ENCODE measurements at regions not wholly inside any gene's neighbourhood (a gene's known extent, or its start where the extent isn't known, plus 50 kb on each side); places are given as distances from the start of the nearest gene placed in this dataset.

GRCh38 chr2:48178611-48179010, 135.9 kb upstream of the FOXN2 start:
- no peak for TF ChIP-seq CTCF (IDR thresholded peaks at IDR 0.05; ENCODE audit: low read depth, low read length)
- in situ Hi-C loops (cut with HindIII; ENCODE audit: low sequenced_read_pairs): no loop called here
- no peak for DNase-seq (ENCODE audit: low read depth, low spot score)
- H3K4me3 ChIP-seq (ENCODE audit: low read depth, low read length): no peak overlapping the region

GRCh38 chr2:48180557-48180956, 133.9 kb upstream of the FOXN2 start:
- no peak overlapping the region for H3K4me3 ChIP-seq (ENCODE audit: low read depth, low read length)
- in situ Hi-C loops (cut with HindIII; ENCODE audit: low sequenced_read_pairs): no loop called here
- no peak for DNase-seq (ENCODE audit: low read depth, low spot score)
- no peak for TF ChIP-seq CTCF (IDR thresholded peaks at IDR 0.05; ENCODE audit: low read depth, low read length)

- TF ChIP-seq CTCF (IDR thresholded peaks at IDR 0.05; ENCODE audit: low read depth, low read length): no peak
- in situ Hi-C loops (cut with HindIII; ENCODE audit: low sequenced_read_pairs): no loop called here
- DNase-seq (ENCODE audit: low read depth, low spot score): no peak
- H3K4me3 ChIP-seq (ENCODE audit: low read depth, low read length): no peak overlapping the region
These were observed 131.2 kb upstream of the FOXN2 start for GRCh38 chr2:48183276-48183675.

GRCh38 chr2:48183991-48184390, 130.5 kb upstream of the FOXN2 start:
- no peak overlapping the region for H3K4me3 ChIP-seq (ENCODE audit: low read depth, low read length)
- DNase-seq (ENCODE audit: low read depth, low spot score): no peak
- no peak for TF ChIP-seq CTCF (IDR thresholded peaks at IDR 0.05; ENCODE audit: low read depth, low read length)
- in situ Hi-C loops (cut with HindIII; ENCODE audit: low sequenced_read_pairs): no loop called here

GRCh38 chr2:48187503-48187902, 127.0 kb upstream of the FOXN2 start:
- DNase-seq (ENCODE audit: low read depth, low spot score): no peak
- in situ Hi-C loops (cut with HindIII; ENCODE audit: low sequenced_read_pairs): no loop called here
- no peak for TF ChIP-seq CTCF (IDR thresholded peaks at IDR 0.05; ENCODE audit: low read depth, low read length)
- no peak overlapping the region for H3K4me3 ChIP-seq (ENCODE audit: low read depth, low read length)

- in situ Hi-C loops (cut with HindIII; ENCODE audit: low sequenced_read_pairs): no loop called here
- no peak overlapping the region for H3K4me3 ChIP-seq (ENCODE audit: low read depth, low read length)
- no peak for DNase-seq (ENCODE audit: low read depth, low spot score)
- no peak for TF ChIP-seq CTCF (IDR thresholded peaks at IDR 0.05; ENCODE audit: low read depth, low read length)
These were observed 124.8 kb upstream of the FOXN2 start for GRCh38 chr2:48189552-48190228.
